Suppressor macrophage treated with lipopolysaccharide for 4 hours (primary cell): ENCODE measurements at regions not wholly inside any gene's neighbourhood (a gene's known extent, or its start where the extent isn't known, plus 50 kb on each side); places are given as distances from the start of the nearest gene placed in this dataset.

ENCODE experiments used
- DNase-seq: peaks from one replicate; pipeline ENCODE4 v3.0.0-alpha.2; 2020

DNA sequence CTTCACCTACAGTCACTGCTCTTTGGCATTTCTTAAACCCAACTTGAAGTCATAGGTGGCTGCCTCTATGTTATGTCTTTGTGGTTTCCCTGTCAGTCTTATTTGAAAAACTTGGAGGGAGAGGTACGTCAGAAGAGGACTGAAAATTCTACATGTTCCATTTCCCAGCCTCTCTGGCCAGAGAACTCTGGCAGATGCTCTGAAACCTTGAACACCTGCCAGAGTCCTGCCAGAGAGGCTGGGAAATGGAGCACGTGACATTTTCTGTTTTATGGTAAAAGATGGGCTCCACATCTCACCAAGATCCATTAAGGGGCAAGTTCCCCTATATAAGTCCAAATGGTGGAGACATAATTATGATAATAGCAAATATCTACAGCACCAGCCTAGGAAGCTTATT is 99.5 kb downstream of the MAFB start:
- DNase-seq = no peak

DNA sequence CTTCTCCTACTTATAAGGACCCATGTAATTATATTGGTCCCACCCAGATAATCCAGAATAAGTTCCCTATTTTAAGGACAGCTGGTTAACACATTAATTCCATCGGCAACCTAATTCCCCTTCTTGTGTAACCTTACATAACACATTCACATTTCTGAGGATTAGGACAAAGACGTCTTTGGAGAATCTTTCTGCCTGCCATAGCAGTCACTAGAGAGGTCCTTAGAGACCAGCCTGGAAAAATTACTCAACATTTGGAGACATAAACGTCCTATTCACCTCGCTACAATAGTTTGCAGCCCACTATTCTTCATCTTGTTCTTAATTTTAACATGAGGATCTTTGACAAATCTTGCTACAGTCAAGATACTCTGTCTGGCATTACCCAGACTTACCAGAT is 100.1 kb downstream of the MAFB start:
- DNase-seq = no peak

DNA sequence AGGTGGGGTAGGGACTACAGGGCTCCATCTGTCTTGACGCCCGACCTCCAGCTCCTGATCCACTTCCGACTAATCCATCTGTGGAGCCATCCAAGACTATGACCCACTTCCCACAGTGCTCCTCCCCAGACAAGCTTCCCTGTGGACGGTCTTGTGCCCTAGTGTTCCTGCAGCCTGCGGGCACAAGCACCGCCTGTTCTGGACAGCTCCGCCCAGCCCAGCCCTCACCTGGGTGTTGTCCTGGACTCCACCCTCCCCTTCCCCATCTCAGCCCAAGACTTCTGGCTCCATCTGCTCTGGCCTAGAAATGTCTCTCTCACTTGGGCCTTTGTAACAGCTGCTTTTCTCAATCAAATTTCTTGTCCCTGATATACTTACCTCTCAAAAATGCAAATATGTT is 102.0 kb downstream of the MAFB start:
- no peak for DNase-seq

DNA sequence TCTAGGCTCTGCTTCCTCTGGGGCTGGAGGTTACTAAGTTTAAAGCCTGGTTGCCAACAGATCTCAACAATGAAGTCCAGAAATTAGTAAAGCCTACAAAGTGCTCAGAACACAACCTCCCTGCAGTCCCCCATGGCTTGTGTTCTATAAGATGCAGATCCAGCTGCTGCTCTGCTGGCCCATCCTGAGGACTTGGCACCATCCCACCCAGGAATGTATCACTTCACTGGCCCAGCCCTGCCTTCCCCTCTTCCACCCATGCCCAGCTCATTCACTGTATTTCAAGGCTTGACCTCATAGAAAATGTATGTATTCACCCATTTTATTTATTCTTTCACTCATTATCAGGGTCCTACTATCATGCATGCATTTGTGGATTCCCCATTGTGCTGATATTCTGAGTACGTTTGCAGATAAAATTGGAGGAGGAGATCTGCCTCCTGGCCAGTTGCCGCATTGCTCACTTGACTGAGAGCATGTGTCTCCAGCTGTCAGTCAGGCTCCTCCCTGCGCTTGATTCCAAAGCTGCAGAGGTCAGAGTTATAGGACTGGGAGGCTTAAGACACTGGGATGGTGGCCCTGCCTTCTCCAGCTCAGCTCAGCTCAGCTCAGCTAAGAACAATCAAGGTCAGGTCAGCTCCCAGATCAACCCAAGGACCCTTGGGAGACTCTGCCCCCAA is 104.8 kb downstream of the MAFB start:
- no peak for DNase-seq

DNA sequence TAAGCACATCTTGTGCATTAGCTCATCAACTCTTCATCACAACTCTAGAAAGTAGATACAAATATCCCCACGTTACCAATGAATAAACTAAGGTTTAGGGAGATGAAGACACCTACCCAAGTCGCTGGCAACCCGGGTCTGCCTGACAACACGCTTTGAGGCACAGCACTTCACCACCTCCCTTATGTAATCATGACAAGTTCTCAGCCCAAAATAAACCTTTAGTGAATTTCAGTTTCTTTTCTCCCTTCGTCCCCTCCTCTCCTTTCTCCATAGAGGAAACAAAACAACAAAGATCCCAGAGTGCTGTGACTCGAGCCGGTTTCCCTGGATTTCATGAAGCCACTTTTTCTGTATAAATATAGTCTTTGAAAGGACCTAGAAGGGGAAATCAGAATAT is 105.4 kb downstream of the MAFB start:
- DNase-seq = peak; percentile 90

DNA sequence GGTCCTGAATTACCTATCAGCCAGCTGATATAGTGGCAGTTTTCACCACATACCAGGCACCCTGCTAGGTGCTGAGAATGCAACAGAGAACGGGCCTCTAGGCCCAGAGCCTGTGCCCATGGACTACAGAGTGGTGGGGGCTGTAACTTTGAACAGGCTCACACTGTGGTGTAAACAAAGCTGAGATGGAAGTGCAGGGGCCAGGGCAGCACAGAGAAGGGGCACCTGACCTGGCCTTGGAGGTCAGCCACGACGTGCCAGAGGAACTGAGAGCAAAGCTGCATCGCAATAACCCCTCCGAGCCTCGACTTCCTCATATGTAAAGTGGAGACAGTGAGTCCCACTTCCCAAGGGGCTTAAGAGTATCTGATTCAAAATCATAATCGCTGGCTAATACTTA is 105.8 kb downstream of the MAFB start:
- DNase-seq = peak; percentile 73

DNA sequence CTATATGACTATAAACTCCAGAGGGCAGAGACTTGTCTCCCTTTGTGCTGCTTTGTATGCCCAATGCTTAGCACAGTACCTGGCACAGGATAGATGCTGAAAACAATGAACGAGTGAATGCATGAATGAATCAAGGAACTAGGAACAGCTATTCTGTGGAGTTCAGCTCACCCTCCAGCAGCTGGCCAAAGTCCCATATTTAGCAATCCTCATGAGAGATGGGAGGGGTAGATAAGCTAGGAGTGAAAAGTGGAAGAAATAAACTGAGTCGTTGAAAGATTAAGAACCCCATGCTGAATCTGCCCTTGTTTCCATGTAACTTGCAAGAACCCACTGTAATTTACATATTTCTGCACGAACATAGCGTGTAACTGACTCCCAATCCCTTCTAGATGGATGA is 106.5 kb downstream of the MAFB start:
- DNase-seq = peak; percentile 62

DNA sequence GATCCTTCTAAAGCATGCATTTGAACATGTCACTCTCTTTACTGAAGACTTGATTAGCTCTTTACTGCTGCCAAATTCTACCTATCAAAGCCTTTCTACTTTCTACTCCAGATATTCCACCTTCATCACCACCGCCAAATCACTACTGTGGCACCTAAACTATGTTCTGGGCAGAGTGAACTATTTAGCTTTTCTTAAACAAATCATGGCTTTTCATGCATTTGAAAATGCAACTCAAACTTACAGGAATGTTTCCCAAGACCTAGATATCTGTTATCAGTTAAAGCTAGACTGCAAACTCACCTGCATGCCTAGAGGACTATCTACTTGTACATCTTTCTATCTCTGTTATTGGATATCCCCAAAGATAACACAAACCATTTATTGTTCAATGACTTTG is 109.3 kb downstream of the MAFB start:
- DNase-seq = no peak

DNA sequence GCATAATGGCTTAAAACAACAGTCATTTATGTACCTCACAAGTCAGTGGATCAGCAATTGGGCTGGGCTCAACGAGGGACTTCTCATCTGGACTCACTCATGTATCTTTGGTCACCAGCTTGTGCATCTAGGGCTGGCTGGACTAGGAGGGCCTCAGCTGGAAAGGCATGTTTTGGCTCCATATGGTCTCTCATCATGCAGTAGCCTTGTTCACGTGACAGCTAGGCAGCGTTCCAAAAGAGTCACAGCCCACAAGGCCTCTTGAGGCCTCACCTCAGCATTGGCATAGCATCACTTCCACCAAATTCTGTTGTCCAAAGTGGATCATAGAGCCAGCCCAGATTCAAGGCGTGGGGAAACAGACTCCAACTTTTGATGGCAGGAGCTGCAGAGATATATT is 110.1 kb downstream of the MAFB start:
- no peak for DNase-seq

DNA sequence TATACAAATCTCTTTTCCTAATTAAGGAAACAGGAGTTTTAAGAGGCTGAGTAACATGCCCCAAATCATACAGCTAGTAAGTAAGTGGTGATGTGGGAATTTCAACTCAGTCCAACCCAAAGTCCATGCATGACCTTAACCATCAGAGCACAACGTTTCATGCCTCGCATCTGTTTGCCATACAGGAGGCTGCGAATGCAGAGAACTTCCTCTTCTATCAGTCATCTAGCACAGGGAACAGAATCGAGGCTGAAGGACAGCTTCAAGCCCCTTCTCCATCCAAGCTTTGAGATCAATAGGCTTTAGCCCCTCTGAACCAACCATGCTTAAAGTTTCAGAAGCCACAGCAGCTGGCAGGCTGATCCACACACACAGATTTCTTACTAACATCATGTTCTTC is 113.2 kb downstream of the MAFB start:
- DNase-seq = peak; percentile 38

DNA sequence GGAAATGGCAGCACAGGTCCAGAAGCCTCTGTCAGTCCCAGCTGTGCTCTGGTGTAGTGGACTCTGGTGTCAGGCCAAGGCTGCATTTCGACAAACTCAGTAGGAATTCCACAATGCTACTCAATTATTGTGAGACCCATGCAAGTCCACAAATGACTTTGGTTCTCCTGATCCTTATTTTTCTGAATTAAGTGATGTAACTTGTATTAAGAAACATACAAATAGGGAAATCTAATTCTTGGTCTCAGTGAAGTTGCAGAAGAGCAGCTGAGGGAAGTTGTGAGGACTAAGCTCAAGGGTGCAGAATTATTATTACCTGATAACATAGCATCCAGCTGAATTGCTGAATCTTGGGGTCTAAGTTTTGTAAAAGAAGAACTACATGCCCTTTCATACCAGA is 116.8 kb downstream of the MAFB start:
- DNase-seq = peak; percentile 45

DNA sequence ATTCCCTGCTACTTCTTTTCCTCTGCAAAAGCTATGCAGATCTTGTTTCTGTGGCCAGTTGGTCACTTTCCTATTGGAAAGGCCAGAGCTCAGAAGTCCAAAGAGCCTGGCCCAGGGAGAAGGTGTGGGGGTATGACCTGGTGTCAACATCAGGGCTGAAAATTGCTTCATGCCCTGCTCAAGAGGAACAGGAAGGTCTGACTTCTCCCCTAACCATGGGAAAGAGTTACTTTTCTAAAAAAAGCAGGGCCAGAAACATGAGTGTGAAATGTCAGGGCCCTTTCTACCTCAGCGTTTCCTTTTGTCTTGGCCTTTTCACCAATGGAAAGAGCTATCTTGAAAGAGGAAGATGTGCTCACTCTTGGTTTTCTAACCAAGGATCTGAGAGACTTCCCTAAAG is 117.4 kb downstream of the MAFB start:
- peak; percentile 91 for DNase-seq

DNA sequence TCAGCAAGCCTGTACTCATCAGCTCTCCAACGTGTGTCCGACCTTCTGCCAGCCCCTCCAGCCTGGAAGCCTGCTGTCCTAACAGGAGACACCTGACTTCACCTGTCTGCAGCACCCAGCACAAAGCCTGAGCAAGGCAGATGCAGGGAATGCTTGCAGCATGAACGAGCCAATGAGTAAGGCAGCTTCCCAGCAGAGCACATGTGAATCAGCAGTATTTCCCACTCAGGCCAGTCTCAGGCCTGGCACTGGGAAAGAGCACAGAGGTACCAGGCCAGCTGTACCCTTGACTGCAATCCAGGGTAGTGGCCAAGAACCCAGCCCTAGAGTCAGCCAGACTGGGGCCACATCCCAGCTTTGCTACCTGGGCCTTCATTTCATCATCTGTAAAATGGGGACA is 120.8 kb downstream of the MAFB start:
- DNase-seq = peak; percentile 34

DNA sequence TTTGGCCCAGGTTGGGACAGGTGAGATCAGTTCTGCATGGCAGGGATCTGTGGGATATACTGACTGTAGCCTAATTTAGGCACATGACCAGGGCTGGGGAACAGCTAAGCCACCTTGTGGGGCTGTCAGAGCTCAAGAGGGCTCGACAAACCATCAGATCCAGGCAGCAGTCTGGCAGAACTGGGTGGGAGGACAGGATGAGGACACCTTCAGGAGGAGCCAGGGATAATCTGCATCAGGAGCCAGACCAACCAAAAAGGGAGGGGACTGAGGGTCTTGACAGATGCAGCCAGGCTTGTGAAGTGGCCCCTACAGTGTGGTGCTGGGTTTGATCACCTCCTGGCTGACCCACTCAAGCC is 123.4 kb downstream of the MAFB start:
- DNase-seq = no peak

DNA sequence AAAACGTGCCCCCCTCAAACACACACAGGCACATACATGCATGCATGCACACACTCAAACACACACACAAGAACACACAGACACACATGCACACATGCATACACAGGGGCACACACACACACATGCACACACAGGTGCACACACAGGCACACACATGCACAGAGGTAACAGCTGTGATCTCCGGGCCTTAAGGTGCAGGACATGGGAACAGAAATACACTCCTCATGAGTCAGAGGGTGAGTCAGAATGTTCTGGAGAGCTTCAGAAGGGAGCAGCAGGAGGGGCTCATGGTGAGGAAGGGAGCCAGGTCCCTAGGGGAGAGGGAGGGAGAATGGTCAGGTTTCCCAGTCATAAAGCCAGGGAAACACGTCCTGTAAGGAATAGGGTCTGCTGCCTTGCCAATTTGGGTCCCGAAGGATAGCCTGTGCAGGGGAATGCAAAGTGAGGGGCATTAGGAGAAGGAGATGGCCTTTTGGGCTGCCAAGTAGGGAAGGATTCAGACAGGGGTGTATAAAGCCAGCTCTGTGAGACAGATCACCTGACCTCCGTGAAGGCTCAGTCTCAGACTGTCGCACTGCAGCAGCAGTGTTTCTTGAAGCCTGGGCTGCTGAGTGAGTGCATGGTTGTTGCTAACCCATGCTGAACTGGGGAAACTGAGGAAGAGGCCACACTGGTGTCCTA is 123.9 kb downstream of the MAFB start:
- peak; percentile 45 for DNase-seq

DNA sequence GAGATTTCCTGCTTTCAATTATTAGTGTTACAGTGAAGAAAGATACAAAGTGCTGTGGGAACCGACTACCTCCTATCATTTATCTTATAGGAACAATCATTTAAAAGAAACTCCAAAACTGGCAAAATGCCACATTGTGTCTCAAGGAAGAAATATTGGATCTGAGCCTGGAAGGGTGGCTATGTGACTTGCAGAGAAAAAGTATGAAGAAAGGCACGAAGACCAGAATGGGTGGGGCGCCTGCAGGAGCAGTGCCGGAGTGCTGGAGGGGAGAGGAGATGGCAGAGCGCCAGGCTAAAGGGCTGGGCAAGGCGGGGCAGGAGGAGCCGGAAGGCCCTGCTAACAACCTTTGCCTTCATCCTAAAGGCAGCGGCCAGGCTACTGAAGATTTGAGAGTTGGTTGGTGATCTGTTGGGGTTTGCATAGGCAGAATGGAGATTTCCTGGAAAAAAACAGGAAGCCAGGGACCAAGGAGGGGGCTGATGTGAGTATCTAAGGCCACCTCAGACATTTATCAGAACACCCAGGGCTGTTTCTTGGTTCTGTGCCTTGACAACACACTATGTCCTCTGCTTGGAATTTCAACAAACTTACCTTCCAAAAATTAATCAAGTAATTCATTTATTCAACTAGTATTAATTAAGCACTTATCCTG is 125.6 kb downstream of the MAFB start:
- DNase-seq = peak; percentile 19

DNA sequence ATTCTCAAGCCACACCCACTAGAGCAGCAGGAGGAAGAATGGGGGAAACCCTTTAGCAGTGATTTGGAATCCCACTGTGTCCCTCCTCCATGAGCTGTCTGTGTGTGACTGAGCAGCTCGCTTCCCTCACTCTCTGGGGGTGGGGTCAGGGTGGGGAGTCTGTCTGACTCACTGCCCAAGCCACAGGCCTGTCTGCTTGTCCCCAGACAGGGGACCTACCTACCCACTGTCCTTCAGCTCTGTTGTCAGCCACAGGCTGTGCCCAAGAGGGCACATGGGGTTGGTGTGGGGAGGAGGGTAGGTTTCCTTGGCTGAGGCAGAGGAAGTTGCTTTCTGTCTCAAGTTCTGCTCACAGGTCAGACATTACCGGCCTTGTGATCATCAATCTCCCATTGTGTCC is 127.0 kb downstream of the MAFB start:
- DNase-seq = peak; percentile 85

DNA sequence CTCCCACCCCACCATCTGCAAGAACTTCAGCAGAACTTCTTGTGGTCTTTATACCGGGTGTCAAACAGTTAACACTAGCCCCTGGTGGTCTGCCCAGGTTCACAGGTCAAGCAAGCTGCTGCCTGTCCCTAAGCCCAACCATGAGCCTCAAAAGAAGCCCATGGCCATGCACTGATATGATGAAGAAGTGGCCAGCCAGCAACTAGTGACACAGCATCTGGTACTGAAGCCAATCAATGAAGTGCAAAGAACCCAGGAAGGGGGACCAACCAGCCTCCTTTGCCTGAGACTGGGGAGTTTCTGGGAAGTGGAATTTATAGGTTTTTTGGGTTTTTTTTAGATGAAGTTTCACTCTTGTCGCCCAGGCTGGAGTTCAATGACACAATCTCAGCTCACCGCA is 127.8 kb downstream of the MAFB start:
- no peak for DNase-seq

DNA sequence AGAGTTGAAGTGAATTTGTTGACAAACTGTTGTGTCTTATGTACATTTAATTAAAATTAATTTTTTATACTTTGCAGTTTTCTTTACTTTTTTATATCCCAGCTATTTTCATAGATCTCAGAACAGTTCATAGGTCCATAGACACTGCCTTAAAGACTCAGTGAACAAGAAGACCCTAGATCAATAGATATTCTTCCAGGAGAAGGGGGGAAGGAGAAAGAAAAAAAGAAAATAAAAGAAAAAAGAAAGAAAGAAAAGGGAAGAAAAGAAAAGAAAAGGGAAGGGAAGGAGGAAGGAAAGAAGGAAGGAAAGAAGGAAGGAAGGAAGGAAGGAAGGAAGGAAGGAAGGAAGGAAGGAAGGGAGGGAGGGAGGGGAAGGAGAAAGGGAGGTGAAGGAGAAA is 130.8 kb downstream of the MAFB start:
- DNase-seq = no peak

DNA sequence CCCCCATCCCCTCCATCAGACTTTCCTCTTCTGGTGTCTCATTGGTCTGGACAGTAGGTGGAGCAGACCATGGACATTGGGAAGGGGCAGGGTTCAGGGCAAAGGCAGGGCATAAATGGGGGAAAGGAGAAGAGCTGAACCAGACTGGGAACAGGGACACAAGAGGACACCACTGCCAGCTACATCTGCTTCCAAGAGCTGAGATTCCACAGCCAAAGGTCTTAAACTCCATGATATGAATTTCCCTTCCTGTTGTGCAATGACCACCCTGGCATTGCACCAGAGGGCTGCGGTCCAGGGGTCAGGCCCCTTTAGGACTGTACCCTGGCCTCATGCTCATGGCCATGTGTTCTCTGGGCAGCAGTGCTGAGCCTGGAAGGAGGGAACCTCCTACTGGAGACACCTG is 137.9 kb downstream of the MAFB start:
- DNase-seq = peak; percentile 17

DNA sequence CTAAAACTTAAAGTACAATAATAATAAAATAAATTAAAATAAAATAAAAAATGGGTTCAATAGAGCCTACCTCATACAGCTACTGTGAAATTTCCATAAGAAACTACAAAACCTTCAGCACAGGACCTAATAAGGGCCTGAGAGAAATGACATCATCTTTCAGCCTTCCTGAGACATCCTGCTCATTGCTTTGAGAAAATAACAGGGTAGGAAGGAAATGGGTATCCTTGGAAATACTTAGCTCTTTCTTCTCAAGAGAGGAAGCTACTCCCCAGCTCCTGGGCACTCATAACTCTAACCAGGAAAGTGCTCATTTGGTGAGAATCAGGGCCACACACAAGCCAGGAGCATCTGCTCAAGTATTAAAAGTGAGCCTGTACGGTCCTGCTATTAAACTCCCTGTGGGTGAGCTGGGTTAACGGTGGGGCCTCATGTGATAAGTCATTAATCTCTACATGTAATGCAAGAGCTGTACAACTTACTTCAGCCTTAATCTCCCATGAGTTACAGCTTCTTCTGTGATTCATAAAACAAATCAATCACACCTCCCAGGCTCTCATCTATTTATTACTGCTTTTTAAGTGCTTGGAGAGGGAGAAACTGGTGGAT is 141.4 kb downstream of the MAFB start:
- DNase-seq = no peak

DNA sequence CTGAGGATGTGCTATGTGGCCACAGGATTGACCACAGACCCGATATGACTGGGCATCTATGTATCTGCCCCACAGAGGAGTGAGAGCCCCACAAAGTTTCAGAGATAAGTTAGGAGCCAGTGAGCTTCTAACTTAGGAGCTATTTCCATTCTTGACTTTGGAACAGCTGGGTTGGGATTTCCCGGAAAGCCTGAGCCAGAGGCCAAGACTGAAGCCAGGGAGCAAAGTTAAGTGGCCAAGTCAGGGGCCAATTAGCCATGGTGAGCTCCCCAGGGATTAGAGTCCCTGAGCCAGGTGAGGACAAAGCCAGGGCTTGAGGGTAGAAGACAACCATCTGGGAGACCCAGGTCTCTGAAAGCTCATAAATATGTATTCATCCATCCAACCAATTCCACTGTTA is 143.6 kb downstream of the MAFB start:
- no peak for DNase-seq

DNA sequence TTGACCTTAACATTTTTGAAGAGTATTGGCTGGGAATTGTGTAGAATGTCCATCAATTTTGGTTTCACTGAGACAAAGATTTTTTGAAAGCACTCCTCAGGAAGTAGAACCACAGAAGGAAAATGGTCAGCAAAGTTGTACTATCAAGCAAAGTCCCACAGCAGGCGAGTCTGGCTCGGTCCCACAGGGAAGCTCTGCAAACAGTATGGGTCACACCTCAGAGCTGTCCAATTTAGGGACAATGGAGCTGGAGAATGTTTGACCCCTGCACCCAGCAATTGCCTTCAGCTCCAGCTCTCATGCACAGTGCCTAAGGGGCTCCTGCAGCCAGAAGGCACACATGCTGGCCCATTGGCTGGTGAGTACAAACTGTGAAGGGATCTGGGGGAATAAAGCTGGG is 147.0 kb downstream of the MAFB start:
- no peak for DNase-seq

DNA sequence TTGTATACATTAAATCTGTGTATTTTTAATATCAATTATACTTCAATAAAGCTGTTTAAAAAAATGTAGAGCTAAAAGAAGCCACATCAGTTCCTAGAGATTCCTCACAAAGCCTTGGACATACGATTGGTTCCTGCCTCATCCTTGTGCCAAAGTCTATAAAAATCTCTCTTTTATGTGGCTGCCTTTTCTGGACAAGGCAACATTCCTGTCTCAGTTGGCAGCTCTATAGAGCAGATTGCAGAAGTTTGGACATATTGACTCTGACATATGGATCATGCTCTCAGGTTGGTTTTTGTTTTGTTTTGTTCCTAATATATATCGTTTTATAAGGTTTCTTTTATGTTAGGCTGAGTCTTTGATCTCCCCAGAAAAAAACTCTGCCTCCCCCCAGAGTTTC is 148.9 kb downstream of the MAFB start:
- no peak for DNase-seq
